HEK293 (cell line): ENCODE measurements at regions not wholly inside any gene's neighbourhood (a gene's known extent, or its start where the extent isn't known, plus 50 kb on each side); places are given as distances from the start of the nearest gene placed in this dataset.

Experiments used
- CTCF ChIA-PET: fragments of 350-600 bp; formaldehyde crosslinking; extraction: SDS; loops from one replicate; lab custom pipeline; 2021; ENCODE audit warnings: antibody characterized with exemption; lab: Yijun Ruan, JAX
- POLR2A ChIA-PET: fragments of 300-600 bp; formaldehyde crosslinking; extraction: SDS; loops from one replicate; lab custom pipeline; 2020; ENCODE audit warnings: antibody characterized with exemption, inconsistent platforms; lab: Yijun Ruan, JAX
- H3K27ac ChIP-seq: fragments of 200-500 bp; sonication (Bioruptor generic); 2 replicates; pipeline ENCODE4 v1.5.1; 2014; ENCODE audit warnings: low read depth, low read length, control low read depth, inconsistent platforms; ENCODE audit errors: extremely low read depth
- H3K36me3 ChIP-seq, 2 experiments: fragments of 200-500 bp in 1 of 2; sonication (Bioruptor generic) in 1 of 2; 1 replicate in 1 of 2; 2 replicates in 1 of 2; pipeline ENCODE4 v1.5.1; 2014 to 2017; ENCODE audit warnings: inconsistent platforms in 2 of 2, low read length in 2 of 2; ENCODE audit not compliant: control insufficient read depth in 2 of 2, insufficient read depth in 1 of 2
- H3K4me1 ChIP-seq: fragments of 200-500 bp; sonication (Bioruptor generic); 2 replicates; pipeline ENCODE4 v1.5.1; 2014; ENCODE audit warnings: mild to moderate bottlenecking, low read length, inconsistent platforms; ENCODE audit not compliant: control insufficient read depth, insufficient read depth
- H3K4me3 ChIP-seq: 2 replicates; pipeline ENCODE4 v1.5.1; 2011; ENCODE audit warnings: low read depth, mild to moderate bottlenecking, control low read depth, low read length, moderate library complexity
- H3K9me3 ChIP-seq: fragments of 200-500 bp; sonication (Bioruptor generic); 2 replicates; pipeline ENCODE4 v1.5.1; 2014; ENCODE audit warnings: low read depth, low read length, inconsistent platforms; ENCODE audit not compliant: control insufficient read depth, insufficient read depth
- EGR2 ChIP-seq: fragments of 450-650 bp; formaldehyde crosslinking; IDR thresholded peaks from 2 replicates; pipeline ENCODE4 v1.5.1; 2016; ENCODE audit warnings: low read depth, missing biosample characterization, missing genetic modification characterization
- KLF7 ChIP-seq: fragments of 450-650 bp; formaldehyde crosslinking; IDR thresholded peaks from 2 replicates; pipeline ENCODE4 v1.5.1; 2016; ENCODE audit warnings: missing biosample characterization, missing genetic modification characterization, borderline replicate concordance
- KLF8 ChIP-seq: fragments of 450-650 bp; formaldehyde crosslinking; IDR thresholded peaks from 2 replicates; pipeline ENCODE4 v1.5.1; 2016; ENCODE audit warnings: missing biosample characterization, missing genetic modification characterization
- SETDB1 ChIP-seq: IDR thresholded peaks from one replicate; pipeline ENCODE4 v1.6.1; 2017; ENCODE audit warnings: mild to moderate bottlenecking, low read length, moderate library complexity, mixed read lengths; ENCODE audit not compliant: insufficient read length
- SP2 ChIP-seq: fragments of 450-650 bp; formaldehyde crosslinking; IDR thresholded peaks from 2 replicates; pipeline ENCODE4 v1.5.1; 2016; ENCODE audit warnings: missing biosample characterization, missing genetic modification characterization
- ZFHX2 ChIP-seq: fragments of 450-650 bp; formaldehyde crosslinking; conservative IDR thresholded peaks from 2 replicates; pipeline ENCODE4 v1.5.1; 2016; ENCODE audit warnings: missing biosample characterization, missing genetic modification characterization
- ZNF157 ChIP-seq: fragments of 450-650 bp; formaldehyde crosslinking; IDR thresholded peaks from 2 replicates; pipeline ENCODE4 v1.5.1; 2016; ENCODE audit warnings: missing biosample characterization, missing genetic modification characterization
- ZNF174 ChIP-seq: fragments of 450-650 bp; formaldehyde crosslinking; IDR thresholded peaks from 2 replicates; pipeline ENCODE4 v1.5.0; 2017; ENCODE audit warnings: missing biosample characterization, mild to moderate bottlenecking, missing genetic modification characterization
- ZNF175 ChIP-seq: fragments of 450-650 bp; formaldehyde crosslinking; IDR thresholded peaks from 2 replicates; pipeline ENCODE4 v1.5.1; 2016; ENCODE audit warnings: missing biosample characterization, missing genetic modification characterization
- ZNF302 ChIP-seq: fragments of 450-650 bp; formaldehyde crosslinking; IDR thresholded peaks from 2 replicates; pipeline ENCODE4 v1.5.1; 2016; ENCODE audit warnings: missing biosample characterization, missing genetic modification characterization, low read depth
- ZNF311 ChIP-seq: fragments of 450-650 bp; formaldehyde crosslinking; IDR thresholded peaks from 2 replicates; pipeline ENCODE4 v1.5.1; 2017; ENCODE audit warnings: missing biosample characterization, missing genetic modification characterization, borderline replicate concordance
- ZNF426 ChIP-seq: fragments of 450-650 bp; formaldehyde crosslinking; IDR thresholded peaks from 2 replicates; pipeline ENCODE4 v1.5.1; 2017; ENCODE audit warnings: missing biosample characterization, missing genetic modification characterization, mild to moderate bottlenecking, inconsistent platforms, moderate library complexity
- ZNF529 ChIP-seq: fragments of 450-650 bp; formaldehyde crosslinking; IDR thresholded peaks from 2 replicates; pipeline ENCODE4 v1.5.1; 2017; ENCODE audit warnings: missing genetic modification characterization, missing biosample characterization; ENCODE audit not compliant: insufficient replicate concordance
- ZNF558 ChIP-seq: fragments of 450-650 bp; formaldehyde crosslinking; IDR thresholded peaks from 2 replicates; pipeline ENCODE4 v1.5.1; 2016; ENCODE audit warnings: missing biosample characterization, missing genetic modification characterization
- ZNF621 ChIP-seq: fragments of 450-650 bp; formaldehyde crosslinking; IDR thresholded peaks from 2 replicates; pipeline ENCODE4 v1.5.1; 2017; ENCODE audit warnings: missing biosample characterization, missing genetic modification characterization
- ZNF670 ChIP-seq: fragments of 450-650 bp; formaldehyde crosslinking; IDR thresholded peaks from 2 replicates; pipeline ENCODE4 v1.5.1; 2016; ENCODE audit warnings: missing biosample characterization, missing genetic modification characterization, low read depth
- ZNF747 ChIP-seq: fragments of 450-650 bp; formaldehyde crosslinking; IDR thresholded peaks from 2 replicates; pipeline ENCODE4 v1.5.1; 2016; ENCODE audit warnings: missing biosample characterization, missing genetic modification characterization
- ZNF792 ChIP-seq: fragments of 450-650 bp; formaldehyde crosslinking; IDR thresholded peaks from 2 replicates; pipeline ENCODE4 v1.5.1; 2016; ENCODE audit warnings: missing biosample characterization, missing genetic modification characterization
- ZNF837 ChIP-seq: fragments of 450-650 bp; formaldehyde crosslinking; IDR thresholded peaks from 2 replicates; pipeline ENCODE4 v1.5.1; 2016; ENCODE audit warnings: missing biosample characterization, missing genetic modification characterization
- ZSCAN16 ChIP-seq: fragments of 450-650 bp; formaldehyde crosslinking; IDR thresholded peaks from 2 replicates; pipeline ENCODE4 v1.5.1; 2016; ENCODE audit warnings: missing biosample characterization, missing genetic modification characterization
- TF ChIP-seq, protein P1 (sequence below): fragments of 450-650 bp; formaldehyde crosslinking; IDR thresholded peaks from 2 replicates; pipeline ENCODE4; 2016; ENCODE audit warnings: missing biosample characterization, missing genetic modification characterization
- TF ChIP-seq, protein P2 (sequence below): fragments of 450-650 bp; IDR thresholded peaks from 2 replicates; pipeline ENCODE4 v1.5.1; 2018; ENCODE audit warnings: missing biosample characterization, mild to moderate bottlenecking, missing genetic modification characterization
- TF ChIP-seq, protein P3 (sequence below): fragments of 450-650 bp; formaldehyde crosslinking; IDR thresholded peaks from 2 replicates; pipeline ENCODE4 v1.5.1; 2016; ENCODE audit warnings: missing biosample characterization, missing genetic modification characterization

DNA sequence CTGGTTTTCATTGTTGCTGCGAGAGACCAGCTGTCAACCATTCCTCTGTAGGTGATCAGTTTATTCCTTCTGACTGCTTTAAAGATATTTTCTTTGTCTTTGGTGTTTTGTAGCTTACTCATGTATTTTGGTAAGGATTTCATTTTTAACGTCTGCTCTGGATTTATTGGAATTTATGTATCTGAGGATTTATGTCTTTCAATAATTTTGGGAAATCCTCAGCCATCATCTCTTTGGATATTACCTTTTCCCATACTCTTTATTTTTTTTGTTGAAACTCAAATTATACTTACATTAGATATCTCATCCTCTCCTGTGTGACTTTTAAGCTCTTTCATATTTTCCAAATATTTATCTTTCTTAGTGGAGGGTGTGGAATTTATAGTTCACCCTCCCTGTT, 62.7 kb upstream of the COL8A1 start:
- peak; percentile 95 for TF ChIP-seq ZNF558 (tag by site-specific recombination)
- no peak for TF ChIP-seq ZNF175 (tag by site-specific recombination)
- no peaks in the 10 kb centered on the region for H3K4me1 ChIP-seq
- no peaks in the 10 kb centered on the region for H3K36me3 ChIP-seq
- no peak overlapping the region for H3K27ac ChIP-seq
- POLR2A ChIA-PET: no interaction called here
- CTCF ChIA-PET: no interaction called here
- no peak overlapping the region for H3K4me3 ChIP-seq
- no peaks in the 10 kb centered on the region for H3K9me3 ChIP-seq

DNA sequence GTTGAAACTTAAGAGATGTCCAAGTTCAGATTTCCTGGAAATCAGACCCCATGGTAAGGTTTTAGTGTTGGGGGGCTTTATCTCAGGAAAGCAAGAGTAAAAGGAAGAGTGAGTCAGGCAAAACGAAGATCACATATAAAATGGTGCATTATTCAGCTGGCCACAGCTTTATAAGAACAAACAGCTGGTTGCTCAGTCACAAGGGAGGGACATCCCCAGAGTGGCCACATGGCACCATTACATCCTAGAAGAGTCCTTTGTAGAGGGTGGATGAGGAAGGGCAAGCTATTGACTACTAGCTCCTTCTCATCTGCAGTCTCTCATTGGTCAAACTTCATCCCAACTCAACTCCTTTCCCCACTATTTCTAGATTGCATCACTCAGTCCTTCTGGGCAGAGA, 68.3 kb upstream of the COL8A1 start:
- POLR2A ChIA-PET: no interaction called here
- Histone ChIP-seq H3K36me3 (no peaks in the 10 kb centered on the region), H3K4me1 (0 out of 2 replicates have a peak, but pooled peaks cover 3% of the 10 kb centered on the region), H3K9me3 (no peaks in the 10 kb centered on the region), H3K27ac (no peak overlapping the region), H3K4me3 (no peak overlapping the region)
- no peak for TF ChIP-seq ZNF175 (tag by site-specific recombination)
- no peak for TF ChIP-seq ZNF670 (tag by site-specific recombination)
- no peak for TF ChIP-seq ZNF311
- TF ChIP-seq ZNF837 (tag by site-specific recombination): no peak
- no peak for TF ChIP-seq SETDB1
- no peak for TF ChIP-seq ZNF426
- TF ChIP-seq ZNF529: no peak
- TF ChIP-seq KLF7 (tag by site-specific recombination): no peak
- TF ChIP-seq, protein P1, sequence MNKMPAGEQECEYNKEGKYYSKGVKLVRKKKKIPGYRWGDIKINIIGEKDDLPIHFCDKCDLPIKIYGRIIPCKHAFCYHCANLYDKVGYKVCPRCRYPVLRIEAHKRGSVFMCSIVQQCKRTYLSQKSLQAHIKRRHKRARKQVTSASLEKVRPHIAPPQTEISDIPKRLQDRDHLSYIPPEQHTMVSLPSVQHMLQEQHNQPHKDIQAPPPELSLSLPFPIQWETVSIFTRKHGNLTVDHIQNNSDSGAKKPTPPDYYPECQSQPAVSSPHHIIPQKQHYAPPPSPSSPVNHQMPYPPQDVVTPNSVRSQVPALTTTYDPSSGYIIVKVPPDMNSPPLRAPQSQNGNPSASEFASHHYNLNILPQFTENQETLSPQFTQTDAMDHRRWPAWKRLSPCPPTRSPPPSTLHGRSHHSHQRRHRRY: no peak
- no peak for TF ChIP-seq ZNF792
- TF ChIP-seq ZFHX2 (tag by site-specific recombination): no peak
- TF ChIP-seq, protein P2, sequence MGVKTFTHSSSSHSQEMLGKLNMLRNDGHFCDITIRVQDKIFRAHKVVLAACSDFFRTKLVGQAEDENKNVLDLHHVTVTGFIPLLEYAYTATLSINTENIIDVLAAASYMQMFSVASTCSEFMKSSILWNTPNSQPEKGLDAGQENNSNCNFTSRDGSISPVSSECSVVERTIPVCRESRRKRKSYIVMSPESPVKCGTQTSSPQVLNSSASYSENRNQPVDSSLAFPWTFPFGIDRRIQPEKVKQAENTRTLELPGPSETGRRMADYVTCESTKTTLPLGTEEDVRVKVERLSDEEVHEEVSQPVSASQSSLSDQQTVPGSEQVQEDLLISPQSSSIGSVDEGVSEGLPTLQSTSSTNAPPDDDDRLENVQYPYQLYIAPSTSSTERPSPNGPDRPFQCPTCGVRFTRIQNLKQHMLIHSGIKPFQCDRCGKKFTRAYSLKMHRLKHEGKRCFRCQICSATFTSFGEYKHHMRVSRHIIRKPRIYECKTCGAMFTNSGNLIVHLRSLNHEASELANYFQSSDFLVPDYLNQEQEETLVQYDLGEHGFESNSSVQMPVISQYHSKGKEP (tag by site-specific recombination): no peak
- CTCF ChIA-PET: interaction anchor here (0.7 kb wide), 1 partner anchor 219 kb away, joined by 3 read pairs; no protein-coding TSS in a partner anchor

DNA sequence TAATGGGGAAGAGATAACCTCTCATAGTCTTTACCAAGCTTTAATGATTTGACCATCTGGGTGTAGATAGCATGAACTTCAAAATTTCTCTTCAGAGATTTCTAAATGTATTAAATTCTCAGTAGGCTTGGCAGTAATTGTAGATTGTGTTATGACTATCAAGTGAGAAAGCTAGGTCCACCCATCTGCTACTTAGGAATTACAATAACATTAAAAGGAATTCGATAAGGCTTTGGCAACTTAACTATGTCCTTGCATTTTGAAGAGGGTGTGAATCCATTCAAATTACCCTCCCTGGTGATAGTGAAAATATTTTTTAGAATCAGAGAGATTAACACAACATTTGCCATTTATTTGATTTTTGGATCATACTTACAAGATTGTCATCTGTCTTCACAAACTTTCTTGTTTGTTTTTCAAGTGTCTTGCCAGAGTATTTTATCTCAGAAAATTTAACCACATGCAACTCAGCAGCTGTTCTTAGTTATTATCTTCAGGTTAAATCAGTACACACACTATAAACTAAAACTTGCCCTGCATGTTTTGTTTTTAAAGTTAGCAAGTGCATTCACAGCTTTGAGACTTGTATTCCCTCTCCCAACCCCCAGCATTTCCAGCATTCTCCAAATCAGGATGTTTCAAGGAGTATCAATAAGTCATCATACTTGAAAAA, 69.6 kb upstream of the COL8A1 start:
- ChIA-PET POLR2A (no interaction called here), CTCF (no interaction called here)
- no peak for TF ChIP-seq KLF8
- no peak for TF ChIP-seq ZNF670 (tag by site-specific recombination)
- TF ChIP-seq EGR2 (tag by site-specific recombination): no peak
- TF ChIP-seq SP2: no peak
- TF ChIP-seq ZNF174 (tag by site-specific recombination): no peak
- TF ChIP-seq ZSCAN16 (tag by site-specific recombination): no peak
- TF ChIP-seq ZNF157 (tag by site-specific recombination): no peak
- no peak for TF ChIP-seq ZNF302 (tag by site-specific recombination)
- no peak for TF ChIP-seq ZNF621 (tag by site-specific recombination)
- no peak for TF ChIP-seq ZNF747 (tag by site-specific recombination)
- TF ChIP-seq, protein P3, sequence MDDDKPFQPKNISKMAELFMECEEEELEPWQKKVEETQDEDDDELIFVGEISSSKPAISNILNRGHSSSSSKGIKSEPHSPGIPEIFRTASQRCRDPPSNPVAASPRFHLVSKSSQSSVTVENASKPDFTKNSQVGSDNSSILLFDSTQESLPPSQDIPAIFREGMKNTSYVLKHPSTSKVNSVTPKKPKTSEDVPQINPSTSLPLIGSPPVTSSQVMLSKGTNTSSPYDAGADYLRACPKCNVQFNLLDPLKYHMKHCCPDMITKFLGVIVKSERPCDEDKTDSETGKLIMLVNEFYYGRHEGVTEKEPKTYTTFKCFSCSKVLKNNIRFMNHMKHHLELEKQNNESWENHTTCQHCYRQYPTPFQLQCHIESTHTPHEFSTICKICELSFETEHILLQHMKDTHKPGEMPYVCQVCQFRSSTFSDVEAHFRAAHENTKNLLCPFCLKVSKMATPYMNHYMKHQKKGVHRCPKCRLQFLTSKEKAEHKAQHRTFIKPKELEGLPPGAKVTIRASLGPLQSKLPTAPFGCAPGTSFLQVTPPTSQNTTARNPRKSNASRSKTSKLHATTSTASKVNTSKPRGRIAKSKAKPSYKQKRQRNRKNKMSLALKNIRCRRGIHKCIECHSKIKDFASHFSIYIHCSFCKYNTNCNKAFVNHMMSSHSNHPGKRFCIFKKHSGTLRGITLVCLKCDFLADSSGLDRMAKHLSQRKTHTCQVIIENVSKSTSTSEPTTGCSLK (tag by site-specific recombination): no peak
- TF ChIP-seq, all 188 proteins: peak for 0
- Histone ChIP-seq H3K4me3 (no peak overlapping the region), H3K36me3 (no peaks in the 10 kb centered on the region), H3K4me1 (0 out of 2 replicates have a peak, but pooled peaks cover 3% of the 10 kb centered on the region), H3K27ac (no peak overlapping the region), H3K9me3 (no peaks in the 10 kb centered on the region)
